ENCODE measurements at regions not wholly inside any gene's neighbourhood (a gene's known extent, or its start where the extent isn't known, plus 50 kb on each side); places are given as distances from the start of the nearest gene placed in this dataset.

DNA sequence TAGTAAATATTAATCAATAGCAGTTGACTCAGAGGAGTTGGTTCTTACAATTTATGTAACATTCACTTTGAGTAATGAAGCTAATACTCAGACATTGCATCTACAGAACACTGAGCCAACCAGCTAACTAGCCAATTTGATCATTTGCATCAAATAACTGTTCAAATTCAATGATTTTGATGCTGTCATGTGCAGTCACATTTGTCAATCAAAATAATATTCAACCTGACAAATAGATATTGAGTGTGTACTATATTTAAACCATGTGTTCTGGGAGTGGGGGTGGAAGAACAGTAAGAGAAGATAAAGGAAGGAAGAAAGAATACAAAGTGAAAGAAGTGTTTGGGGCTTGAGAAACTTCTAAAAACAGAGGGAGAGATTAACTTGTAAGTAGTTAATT is 277.2 kb upstream of the ARHGEF26 start:
- TF ChIP-seq EZH2 (IDR thresholded peaks at IDR 0.05) = no peak
- TF ChIP-seq POLR2AphosphoS5 (IDR thresholded peaks at IDR 0.05; ENCODE audit: borderline replicate concordance, low read depth, low read length) = no peak
- TF ChIP-seq FOXP2 (optimal IDR thresholded peaks at IDR 0.05; ENCODE audit: control extremely low read depth, extremely low read length, insufficient read depth) = no peak

Measured in SK-N-MC (cell line).